Mesenchymal stem cell (in vitro differentiated cells and primary cell): ENCODE measurements at regions not wholly inside any gene's neighbourhood (a gene's known extent, or its start where the extent isn't known, plus 50 kb on each side); places are given as distances from the start of the nearest gene placed in this dataset.

Source experiments
- DNase-seq: peaks from one replicate; pipeline ENCODE4 v3.0.0-alpha.2; 2013
- H2AFZ ChIP-seq: one replicate; pipeline ENCODE4 v1.6.1; 2013; ENCODE audit warnings: low read depth, mild to moderate bottlenecking, control low read depth, inconsistent platforms, low read length, moderate library complexity
- H2AK5ac ChIP-seq: 2 replicates; pipeline ENCODE4 v1.6.1; 2013; ENCODE audit warnings: low read length, moderate library complexity, mild to moderate bottlenecking, inconsistent platforms; ENCODE audit not compliant: severe bottlenecking
- H2BK120ac ChIP-seq: one replicate; pipeline ENCODE4 v1.6.1; 2013; ENCODE audit warnings: low read depth, mild to moderate bottlenecking, inconsistent platforms, low read length, moderate library complexity
- H2BK12ac ChIP-seq, 2 experiments: one replicate each; pipeline ENCODE4 v1.6.1; 2013; ENCODE audit warnings: inconsistent platforms in 2 of 2, low read length in 2 of 2, mild to moderate bottlenecking in 2 of 2, moderate library complexity in 2 of 2, control low read depth in 1 of 2
- H2BK15ac ChIP-seq: one replicate; pipeline ENCODE4 v1.6.1; 2013; ENCODE audit warnings: mild to moderate bottlenecking, low read depth, inconsistent platforms; ENCODE audit not compliant: poor library complexity, severe bottlenecking
- H2BK5ac ChIP-seq: 2 replicates; pipeline ENCODE4 v1.6.1; 2013; ENCODE audit warnings: low read depth, mild to moderate bottlenecking, low read length, control low read depth, inconsistent platforms; ENCODE audit not compliant: poor library complexity, severe bottlenecking
- H3K14ac ChIP-seq, 2 experiments: one replicate each; pipeline ENCODE4 v1.6.1; 2013; ENCODE audit warnings: inconsistent platforms in 2 of 2, low read length in 2 of 2, control low read depth in 1 of 2, mild to moderate bottlenecking in 1 of 2, moderate library complexity in 1 of 2
- H3K18ac ChIP-seq, 2 experiments: one replicate each; pipeline ENCODE4 v1.6.1; 2013; ENCODE audit warnings: inconsistent platforms in 2 of 2, low read length in 2 of 2, control low read depth in 1 of 2, low read depth in 1 of 2, mild to moderate bottlenecking in 1 of 2
- H3K23ac ChIP-seq, 2 experiments: one replicate each; pipeline ENCODE4 v1.6.1; 2013; ENCODE audit warnings: inconsistent platforms in 2 of 2, low read length in 2 of 2, mild to moderate bottlenecking in 2 of 2, moderate library complexity in 2 of 2, control low read depth in 1 of 2
- H3K27ac ChIP-seq: 2 replicates; pipeline ENCODE4 v1.5.1; 2013; ENCODE audit warnings: mild to moderate bottlenecking, moderate library complexity, low read length, control low read depth, inconsistent platforms; ENCODE audit not compliant: poor library complexity, severe bottlenecking
- H3K27me3 ChIP-seq, 2 experiments: 2 replicates each; pipeline versions ENCODE4 v1.6.1 to v1.7.0; 2013; ENCODE audit warnings: low read length in 2 of 2, mild to moderate bottlenecking in 2 of 2, moderate library complexity in 2 of 2, control low read depth in 1 of 2, inconsistent platforms in 1 of 2; ENCODE audit not compliant: control insufficient read depth in 1 of 2, insufficient read depth in 1 of 2
- H3K36me3 ChIP-seq, 2 experiments: 2 replicates each; pipeline versions ENCODE4 v1.6.1 to v1.7.0; 2013; ENCODE audit warnings: low read length in 2 of 2, control low read depth in 1 of 2, inconsistent platforms in 1 of 2, low read depth in 1 of 2, mild to moderate bottlenecking in 1 of 2; ENCODE audit not compliant: insufficient read depth in 2 of 2, control insufficient read depth in 1 of 2
- H3K4ac ChIP-seq, 2 experiments: one replicate each; pipeline ENCODE4 v1.6.1; 2013; ENCODE audit warnings: inconsistent platforms in 2 of 2, low read length in 2 of 2, mild to moderate bottlenecking in 2 of 2, moderate library complexity in 2 of 2, control low read depth in 1 of 2, low read depth in 1 of 2
- H3K4me1 ChIP-seq: 2 replicates; pipeline ENCODE4 v1.6.1; 2013; ENCODE audit warnings: low read depth, low read length, control low read depth; ENCODE audit not compliant: control insufficient read depth, insufficient read depth
- H3K4me2 ChIP-seq: 2 replicates; pipeline ENCODE4 v1.6.1; 2013; ENCODE audit warnings: low read length, mild to moderate bottlenecking, inconsistent platforms; ENCODE audit not compliant: poor library complexity, severe bottlenecking
- H3K4me3 ChIP-seq, 2 experiments: 2 replicates each; pipeline versions ENCODE4 v1.5.1 to v1.7.0; 2013; ENCODE audit warnings: low read length in 2 of 2, mild to moderate bottlenecking in 2 of 2, control low read depth in 1 of 2, low read depth in 1 of 2; ENCODE audit not compliant: insufficient read depth in 1 of 2
- H3K79me1 ChIP-seq: replicated peaks from 2 replicates; pipeline ENCODE4 v1.6.1; 2013; ENCODE audit warnings: mild to moderate bottlenecking, control low read depth, low read length, inconsistent platforms; ENCODE audit not compliant: poor library complexity, severe bottlenecking
- H3K9ac ChIP-seq: 2 replicates; pipeline ENCODE4 v1.7.0; 2013; ENCODE audit warnings: mild to moderate bottlenecking, low read length, moderate library complexity
- H3K9me3 ChIP-seq: 2 replicates; pipeline ENCODE4 v1.7.0; 2013; ENCODE audit warnings: mild to moderate bottlenecking, low read length; ENCODE audit not compliant: control insufficient read depth
- H4K8ac ChIP-seq: one replicate; pipeline ENCODE4 v1.6.1; 2013; ENCODE audit warnings: inconsistent platforms, mild to moderate bottlenecking, low read length, moderate library complexity
- H4K91ac ChIP-seq: one replicate; pipeline ENCODE4 v1.6.1; 2013; ENCODE audit warnings: mild to moderate bottlenecking, low read length, inconsistent platforms
- WGBS: methylation state at CpG from one replicate; pipeline ENCODE4 v1.1.7; 2013; ENCODE audit warnings: mixed read lengths; 5-methylcytosine and 5-hydroxymethylcytosine counted together

GRCh38 chr20:60467771-60468170, 509.5 kb downstream of the CDH26 start:
- no peaks in the 10 kb centered on the region for H3K36me3 ChIP-seq

GRCh38 chr20:60469829-60470228, 511.6 kb downstream of the CDH26 start:
- H3K9me3 ChIP-seq = no peaks in the 10 kb centered on the region
- no peak overlapping the region for H4K8ac ChIP-seq
- no peak overlapping the region for H3K4me2 ChIP-seq
- H4K91ac ChIP-seq = no peak overlapping the region
- no peaks in the 10 kb centered on the region for H3K4me1 ChIP-seq
- no peak overlapping the region for H3K23ac ChIP-seq
- no peak overlapping the region for H3K18ac ChIP-seq
- H3K36me3 ChIP-seq = no peaks in the 10 kb centered on the region
- H2AFZ ChIP-seq = no peak overlapping the region
- H3K4me3 ChIP-seq = no peak overlapping the region
- no peak overlapping the region for H2BK12ac ChIP-seq
- H2BK5ac ChIP-seq = no peak overlapping the region
- H3K4ac ChIP-seq = no peak overlapping the region
- H3K14ac ChIP-seq = no peak overlapping the region
- WGBS = 67% methylated on average over 4 of the region's 5 CpGs
- H3K27ac ChIP-seq = no peak overlapping the region
- no peak overlapping the region for H2BK120ac ChIP-seq
- DNase-seq = no peak
- H2BK15ac ChIP-seq = no peak overlapping the region
- H3K27me3 ChIP-seq = peaks cover 0 to 16% of the 10 kb centered on the region in 2 experiments
- no peaks in the 10 kb centered on the region for H3K79me1 ChIP-seq
- no peak overlapping the region for H3K9ac ChIP-seq
- H2AK5ac ChIP-seq = no peak overlapping the region

More at GRCh38 chr20:60467771-60468170, 509.5 kb downstream of the CDH26 start:
- Histone ChIP-seq H2BK15ac (no peak overlapping the region), H3K18ac (no peak overlapping the region), H3K79me1 (no peaks in the 10 kb centered on the region), H2BK120ac (no peak overlapping the region), H3K9me3 (no peaks in the 10 kb centered on the region), H3K4me2 (no peak overlapping the region), H3K14ac (no peak overlapping the region), H2BK5ac (no peak overlapping the region), H3K4me3 (no peak overlapping the region), H3K4me1 (no peaks in the 10 kb centered on the region), H3K4ac (no peak overlapping the region), H3K27me3 (no peaks in the 10 kb centered on the region), H3K23ac (no peak overlapping the region), H2BK12ac (no peak overlapping the region), H2AFZ (no peak overlapping the region), H4K8ac (no peak overlapping the region), H3K9ac (no peak overlapping the region), H4K91ac (no peak overlapping the region), H2AK5ac (no peak overlapping the region), H3K27ac (no peak overlapping the region)
- no peak for DNase-seq
- 96% methylated on average over 4 of the region's 4 CpGs for WGBS

DNA sequence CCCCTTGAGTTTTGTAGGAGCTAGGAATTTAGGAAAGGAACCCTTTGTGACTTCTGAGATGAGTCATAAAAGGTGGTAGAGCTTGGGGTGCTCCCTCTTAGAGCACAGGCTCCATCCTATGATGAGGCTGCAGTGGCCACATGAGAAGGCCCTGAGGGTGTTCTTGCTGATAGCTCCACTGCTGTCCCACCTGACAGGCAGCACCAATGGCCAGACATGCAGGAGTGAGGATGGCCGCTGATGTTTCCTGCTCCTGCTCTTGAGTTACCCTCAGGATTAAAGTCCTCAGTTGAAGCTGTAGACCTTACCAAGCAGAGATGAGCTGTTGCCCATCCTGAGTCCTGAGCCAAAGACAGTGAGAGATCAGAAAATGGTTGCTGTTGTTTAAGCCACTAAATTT, 512.1 kb downstream of the CDH26 start:
- WGBS = 75% methylated on average over 1 of the region's 1 CpG
- Histone ChIP-seq H2AFZ (no peak overlapping the region), H3K4ac (no peak overlapping the region), H4K8ac (no peak overlapping the region), H3K18ac (no peak overlapping the region), H4K91ac (no peak overlapping the region), H3K9me3 (no peaks in the 10 kb centered on the region), H3K79me1 (no peaks in the 10 kb centered on the region), H3K14ac (no peak overlapping the region), H3K36me3 (no peaks in the 10 kb centered on the region), H3K4me2 (no peak overlapping the region), H2BK12ac (no peak overlapping the region), H2AK5ac (no peak overlapping the region), H2BK5ac (no peak overlapping the region), H3K4me3 (no peak overlapping the region), H3K23ac (no peak overlapping the region), H3K27me3 (peaks cover 0 to 18% of the 10 kb centered on the region in 2 experiments), H2BK15ac (no peak overlapping the region), H3K9ac (no peak overlapping the region), H3K27ac (no peak overlapping the region), H2BK120ac (no peak overlapping the region), H3K4me1 (no peaks in the 10 kb centered on the region)
- DNase-seq = no peak

- Histone ChIP-seq H2BK5ac (no peak overlapping the region), H3K79me1 (no peaks in the 10 kb centered on the region), H2BK120ac (no peak overlapping the region)
Observed at GRCh38 chr20:60473211-60473610, 515.0 kb downstream of the CDH26 start.

More at GRCh38 chr20:60473211-60473610, 515.0 kb downstream of the CDH26 start:
- no peak overlapping the region for H3K27ac ChIP-seq
- no peak overlapping the region for H3K18ac ChIP-seq
- H2AK5ac ChIP-seq = no peak overlapping the region
- H3K4me1 ChIP-seq = no peaks in the 10 kb centered on the region
- H3K14ac ChIP-seq = no peak overlapping the region
- no peak overlapping the region for H3K9ac ChIP-seq
- no peak overlapping the region for H3K4me3 ChIP-seq
- H3K9me3 ChIP-seq = no peaks in the 10 kb centered on the region
- H3K23ac ChIP-seq = no peak overlapping the region
- 100% methylated on average over 1 of the region's 2 CpGs for WGBS
- H4K8ac ChIP-seq = no peak overlapping the region
- H2AFZ ChIP-seq = no peak overlapping the region
- DNase-seq = no peak
- no peaks in the 10 kb centered on the region for H3K36me3 ChIP-seq
- no peak overlapping the region for H3K4ac ChIP-seq
- H3K4me2 ChIP-seq = no peak overlapping the region
- peaks cover 0 to 21% of the 10 kb centered on the region in 2 experiments for H3K27me3 ChIP-seq
- H2BK15ac ChIP-seq = no peak overlapping the region
- no peak overlapping the region for H4K91ac ChIP-seq
- no peak overlapping the region for H2BK12ac ChIP-seq
